ENCODE measurements at regions not wholly inside any gene's neighbourhood (a gene's known extent, or its start where the extent isn't known, plus 50 kb on each side); places are given as distances from the start of the nearest gene placed in this dataset.

DNA sequence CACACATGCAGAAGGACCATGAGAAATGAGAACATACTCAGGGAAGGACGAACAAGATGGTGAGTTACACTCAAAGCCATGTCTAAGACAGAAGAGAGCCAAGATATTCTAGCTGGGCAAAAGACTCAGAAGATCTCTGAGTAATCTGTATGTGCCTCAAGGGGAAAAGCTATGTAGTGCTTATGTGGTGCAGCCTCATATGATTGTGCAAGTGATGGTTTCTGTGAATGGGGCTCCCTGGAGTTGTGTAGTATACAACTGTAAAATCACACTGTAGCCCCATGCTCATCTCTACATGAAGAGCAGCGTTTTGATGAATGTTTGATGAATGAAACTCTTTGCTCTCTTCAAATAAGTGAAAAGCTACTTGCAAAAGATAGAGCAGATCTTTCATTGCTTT, 57.5 kb downstream of the OSR1 start:
- Histone ChIP-seq H3K27me3 (ENCODE audit: control insufficient read depth in 2 of 2, insufficient read depth in 2 of 2, low read length in 2 of 2) (no peaks in the 10 kb centered on the region), H3K36me3 (ENCODE audit: control insufficient read depth, insufficient read depth, low read length) (no peaks in the 10 kb centered on the region), H3K4me3 (no peak overlapping the region), H3K9me3 (replicated peaks; ENCODE audit: control insufficient read depth, insufficient read depth, low read depth, low read length) (no peaks in the 10 kb centered on the region), H3K79me2 (ENCODE audit: control insufficient read depth, insufficient read depth, low read length) (no peaks in the 10 kb centered on the region), H3K4me1 (replicated peaks in 1 of 2; ENCODE audit: control insufficient read depth in 2 of 2, insufficient read depth in 2 of 2, low read length in 2 of 2) (peaks cover 0 to 2% of the 10 kb centered on the region in 2 experiments; a peak in 1 of 5 replicates), H3K9ac (ENCODE audit: insufficient read depth in 1 of 2, low read depth in 2 of 2, low read length in 2 of 2) (no peak overlapping the region), H4K20me1 (replicated peaks; ENCODE audit: control insufficient read depth, insufficient read depth, low read length) (no peaks in the 10 kb centered on the region), H3K27ac (ENCODE audit: extremely low read depth, low read depth, low read length) (no peak overlapping the region), H3K9me1 (ENCODE audit: control insufficient read depth, insufficient read depth, low read length) (no peaks in the 10 kb centered on the region), H3K4me2 (ENCODE audit: insufficient read depth, low read length) (no peak overlapping the region), H2AFZ (ENCODE audit: low read depth, low read length) (no peak overlapping the region)
- ATAC-seq (no peak), FAIRE-seq (no peak), DNase-seq (ENCODE audit: extremely low read depth in 1 of 4, low spot score in 3 of 4) (no peak)
- CTCF ChIA-PET (ENCODE audit: low intra/inter-chr PET ratio), result no interaction called here
- in situ Hi-C loops (cut with MboI) (no loop called here), intact Hi-C loops (cut with micrococcal nuclease) (no loop called here)
- POLR2A ChIA-PET, result interaction anchor here (0.6 kb wide), 1 partner anchor 20 kb away, joined by 3 read pairs; no protein-coding TSS in a partner anchor
- 0% methylated on average over 2 of the region's 2 CpGs for WGBS (ENCODE audit: insufficient coverage, low coverage, missing lambda C conversion rate)
- TF ChIP-seq HMGN3 (IDR thresholded peaks at IDR 0.05; ENCODE audit: borderline replicate concordance, extremely low read depth, insufficient read length, low read depth, low read length) (no peak), SREBF1 (IDR thresholded peaks at IDR 0.05; ENCODE audit: borderline replicate concordance, low read depth, low read length) (no peak), CBX5 (IDR thresholded peaks at IDR 0.05; ENCODE audit: borderline replicate concordance, low read depth) (no peak), TBL1XR1 (IDR thresholded peaks at IDR 0.05; ENCODE audit: low read length in 2 of 2) (no peak), PTBP1 (IDR thresholded peaks at IDR 0.05; ENCODE audit: low read depth, low read length) (no peak), SIRT6 (IDR thresholded peaks at IDR 0.05; ENCODE audit: low read depth, low read length) (no peak), RFX1 (IDR thresholded peaks at IDR 0.05) (no peak), RBM34 (IDR thresholded peaks at IDR 0.05; ENCODE audit: borderline replicate concordance, insufficient read depth, low read length) (no peak), RFX7 (CRISPR knock-in tag; IDR thresholded peaks at IDR 0.05) (no peak), MCM5 (IDR thresholded peaks at IDR 0.05; ENCODE audit: low read depth) (no peak), NFE2 (IDR thresholded peaks at IDR 0.05; ENCODE audit: low read depth) (no peak), ZNF184 (CRISPR knock-in tag; IDR thresholded peaks at IDR 0.05) (no peak), FOXK2 (conservative IDR thresholded peaks at IDR 0.05 in 1 of 2, IDR thresholded peaks at IDR 0.05 in 1 of 2; ENCODE audit: low read depth in 2 of 2) (no peak), TARDBP (IDR thresholded peaks at IDR 0.05) (no peak), XRCC5 (IDR thresholded peaks at IDR 0.05; ENCODE audit: low read depth, low read length) (no peak), ZNF778 (CRISPR knock-in tag; IDR thresholded peaks at IDR 0.05) (no peak)
- TF ChIP-seq, protein P1, sequence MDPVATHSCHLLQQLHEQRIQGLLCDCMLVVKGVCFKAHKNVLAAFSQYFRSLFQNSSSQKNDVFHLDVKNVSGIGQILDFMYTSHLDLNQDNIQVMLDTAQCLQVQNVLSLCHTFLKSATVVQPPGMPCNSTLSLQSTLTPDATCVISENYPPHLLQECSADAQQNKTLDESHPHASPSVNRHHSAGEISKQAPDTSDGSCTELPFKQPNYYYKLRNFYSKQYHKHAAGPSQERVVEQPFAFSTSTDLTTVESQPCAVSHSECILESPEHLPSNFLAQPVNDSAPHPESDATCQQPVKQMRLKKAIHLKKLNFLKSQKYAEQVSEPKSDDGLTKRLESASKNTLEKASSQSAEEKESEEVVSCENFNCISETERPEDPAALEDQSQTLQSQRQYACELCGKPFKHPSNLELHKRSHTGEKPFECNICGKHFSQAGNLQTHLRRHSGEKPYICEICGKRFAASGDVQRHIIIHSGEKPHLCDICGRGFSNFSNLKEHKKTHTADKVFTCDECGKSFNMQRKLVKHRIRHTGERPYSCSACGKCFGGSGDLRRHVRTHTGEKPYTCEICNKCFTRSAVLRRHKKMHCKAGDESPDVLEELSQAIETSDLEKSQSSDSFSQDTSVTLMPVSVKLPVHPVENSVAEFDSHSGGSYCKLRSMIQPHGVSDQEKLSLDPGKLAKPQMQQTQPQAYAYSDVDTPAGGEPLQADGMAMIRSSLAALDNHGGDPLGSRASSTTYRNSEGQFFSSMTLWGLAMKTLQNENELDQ (CRISPR knock-in tag; IDR thresholded peaks at IDR 0.05; ENCODE audit: borderline replicate concordance), result no peak
- BruUV-seq (replicated peaks), result no TSS peak
